ENCODE measurements at regions not wholly inside any gene's neighbourhood (a gene's known extent, or its start where the extent isn't known, plus 50 kb on each side); places are given as distances from the start of the nearest gene placed in this dataset.

DNA sequence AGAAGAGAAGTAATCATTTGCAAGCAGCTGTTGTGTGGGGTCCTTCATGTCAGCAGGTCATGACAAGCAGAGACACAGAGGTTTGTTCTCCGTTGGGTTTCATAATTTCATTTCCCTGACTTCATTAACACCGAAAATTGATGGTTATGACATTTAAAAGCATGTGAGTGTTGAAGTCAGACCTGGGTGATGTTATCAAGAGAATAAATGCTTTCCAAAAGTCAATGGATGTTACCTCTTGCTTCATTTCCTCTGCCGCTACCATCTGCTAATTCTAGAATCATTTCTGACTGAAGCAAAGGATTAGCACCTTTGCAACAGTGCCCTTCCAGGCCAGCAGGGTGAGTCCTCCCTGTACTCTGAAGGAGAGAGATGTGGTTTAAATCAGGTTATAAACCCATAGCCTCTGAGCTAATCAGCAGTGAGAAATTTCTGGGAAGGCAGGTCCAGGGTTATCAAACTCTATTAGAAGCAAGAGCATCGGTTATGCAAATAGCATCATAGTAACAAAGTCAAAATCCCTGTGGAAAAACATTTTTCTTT lies 446.2 kb downstream of the PIK3C3 start:
- Histone ChIP-seq H3K9me1 (replicated peaks; ENCODE audit: control insufficient read depth, extremely low read depth, insufficient read depth, low read length) (no peaks in the 10 kb centered on the region), H3K9me3 (replicated peaks; ENCODE audit: control insufficient read depth, insufficient read depth, low read length) (no peaks in the 10 kb centered on the region), H3K79me2 (ENCODE audit: control insufficient read depth, insufficient read depth, low read length) (no peaks in the 10 kb centered on the region), H3K4me1 (ENCODE audit: control insufficient read depth, extremely low read depth, insufficient read depth, low read length) (no peaks in the 10 kb centered on the region), H3K36me3 (ENCODE audit: control insufficient read depth in 2 of 2, extremely low read depth in 1 of 2, insufficient read depth in 2 of 2, low read length in 2 of 2) (no peaks in the 10 kb centered on the region), H3K27ac (ENCODE audit: insufficient read depth, low read depth, low read length) (no peak overlapping the region), H3K27me3 (ENCODE audit: control insufficient read depth in 2 of 2, insufficient read depth in 2 of 2, low read length in 2 of 2) (no peaks in the 10 kb centered on the region), H4K20me1 (replicated peaks; ENCODE audit: control insufficient read depth, extremely low read depth, insufficient read depth, low read length) (no peaks in the 10 kb centered on the region), H3K9ac (replicated peaks; ENCODE audit: extremely low read depth, insufficient read depth, low read length) (no peak overlapping the region), H2AFZ (ENCODE audit: low read depth, low read length) (no peak overlapping the region), H3K4me2 (ENCODE audit: insufficient read depth, low read length) (no peak overlapping the region), H3K4me3 (replicated peaks in 1 of 3; ENCODE audit: insufficient read depth in 1 of 3, low read depth in 1 of 3, low read length in 3 of 3) (no peak overlapping the region)
- no peak for FAIRE-seq
- CTCF ChIA-PET: interaction anchor here (0.8 kb wide), 1 partner anchor 52 kb away, joined by 3 read pairs; no protein-coding TSS in a partner anchor
- POLR2A ChIA-PET: no interaction called here
- TF ChIP-seq GATA2 (IDR thresholded peaks at IDR 0.05; ENCODE audit: insufficient read depth, insufficient read length, low read depth, low read length): no peak
- TF ChIP-seq EZH2 (IDR thresholded peaks at IDR 0.05; ENCODE audit: borderline replicate concordance, low read depth, low read length, severe bottlenecking): no peak
- no peak for TF ChIP-seq JUN (IDR thresholded peaks at IDR 0.05; ENCODE audit: borderline replicate concordance, insufficient read depth, insufficient read length, low read depth)
- no peak for TF ChIP-seq POLR2A (IDR thresholded peaks at IDR 0.05; ENCODE audit: low read depth, low read length)
- TF ChIP-seq, protein P1, sequence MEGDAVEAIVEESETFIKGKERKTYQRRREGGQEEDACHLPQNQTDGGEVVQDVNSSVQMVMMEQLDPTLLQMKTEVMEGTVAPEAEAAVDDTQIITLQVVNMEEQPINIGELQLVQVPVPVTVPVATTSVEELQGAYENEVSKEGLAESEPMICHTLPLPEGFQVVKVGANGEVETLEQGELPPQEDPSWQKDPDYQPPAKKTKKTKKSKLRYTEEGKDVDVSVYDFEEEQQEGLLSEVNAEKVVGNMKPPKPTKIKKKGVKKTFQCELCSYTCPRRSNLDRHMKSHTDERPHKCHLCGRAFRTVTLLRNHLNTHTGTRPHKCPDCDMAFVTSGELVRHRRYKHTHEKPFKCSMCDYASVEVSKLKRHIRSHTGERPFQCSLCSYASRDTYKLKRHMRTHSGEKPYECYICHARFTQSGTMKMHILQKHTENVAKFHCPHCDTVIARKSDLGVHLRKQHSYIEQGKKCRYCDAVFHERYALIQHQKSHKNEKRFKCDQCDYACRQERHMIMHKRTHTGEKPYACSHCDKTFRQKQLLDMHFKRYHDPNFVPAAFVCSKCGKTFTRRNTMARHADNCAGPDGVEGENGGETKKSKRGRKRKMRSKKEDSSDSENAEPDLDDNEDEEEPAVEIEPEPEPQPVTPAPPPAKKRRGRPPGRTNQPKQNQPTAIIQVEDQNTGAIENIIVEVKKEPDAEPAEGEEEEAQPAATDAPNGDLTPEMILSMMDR (IDR thresholded peaks at IDR 0.05; ENCODE audit: extremely low read depth in 1 of 2, insufficient read depth in 1 of 2, low read depth in 1 of 2, low read length in 2 of 2): no peak
- TF ChIP-seq MYC (IDR thresholded peaks at IDR 0.05; ENCODE audit: low read depth, low read length): no peak
- no peak for TF ChIP-seq POLR2AphosphoS5 (IDR thresholded peaks at IDR 0.05; ENCODE audit: insufficient read depth, low read depth, low read length)
- TF ChIP-seq, protein P2, sequence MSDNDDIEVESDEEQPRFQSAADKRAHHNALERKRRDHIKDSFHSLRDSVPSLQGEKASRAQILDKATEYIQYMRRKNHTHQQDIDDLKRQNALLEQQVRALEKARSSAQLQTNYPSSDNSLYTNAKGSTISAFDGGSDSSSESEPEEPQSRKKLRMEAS (IDR thresholded peaks at IDR 0.05; ENCODE audit: insufficient read depth, insufficient read length): no peak
- TF ChIP-seq FOS (IDR thresholded peaks at IDR 0.05; ENCODE audit: borderline replicate concordance, insufficient read depth, low read length): no peak
- BruUV-seq (replicated peaks): no TSS peak
- DNase-seq (ENCODE audit: low read depth, low spot score): no peak
- dilution Hi-C loops (cut with MboI; ENCODE audit: extremely low pct_ligation_motif_present, low sequenced_read_pairs) (no loop called here), intact Hi-C loops (cut with micrococcal nuclease) (no loop called here)

All from endothelial cell of umbilical vein (primary cell).